PFSK-1 (cell line): ENCODE measurements at regions not wholly inside any gene's neighbourhood (a gene's known extent, or its start where the extent isn't known, plus 50 kb on each side); places are given as distances from the start of the nearest gene placed in this dataset.

Experiments
- FOXP2 ChIP-seq: optimal IDR thresholded peaks from 2 replicates; pipeline ENCODE3; 2011; ENCODE audit warnings: borderline replicate concordance, control low read depth, inconsistent platforms; ENCODE audit not compliant: insufficient read depth; ENCODE audit errors: extremely low read length, extremely low read depth
- POLR2AphosphoS5 ChIP-seq: IDR thresholded peaks from 2 replicates; pipeline ENCODE4 v1.6.1; 2012; ENCODE audit warnings: low read depth, mild to moderate bottlenecking, control low read depth, low read length, moderate library complexity
- SIN3A ChIP-seq: IDR thresholded peaks from 2 replicates; pipeline ENCODE4 v1.6.1; 2012; ENCODE audit warnings: mild to moderate bottlenecking, low read length, moderate library complexity, borderline replicate concordance; ENCODE audit not compliant: insufficient read depth
- TAF1 ChIP-seq: IDR thresholded peaks from 2 replicates; pipeline ENCODE4 v1.6.1; 2012; ENCODE audit warnings: low read length, control low read depth, borderline replicate concordance; ENCODE audit not compliant: insufficient read depth
- TF ChIP-seq, protein P1 (sequence below), 2 experiments: IDR thresholded peaks; 2 replicates each; pipeline versions ENCODE4 v1.6.1 to v1.8.0; 2011 to 2012; ENCODE audit warnings: low read depth in 2 of 2, low read length in 2 of 2, control low read depth in 1 of 2, inconsistent platforms in 1 of 2, mild to moderate bottlenecking in 1 of 2, moderate library complexity in 1 of 2; ENCODE audit not compliant: insufficient read depth in 1 of 2

DNA sequence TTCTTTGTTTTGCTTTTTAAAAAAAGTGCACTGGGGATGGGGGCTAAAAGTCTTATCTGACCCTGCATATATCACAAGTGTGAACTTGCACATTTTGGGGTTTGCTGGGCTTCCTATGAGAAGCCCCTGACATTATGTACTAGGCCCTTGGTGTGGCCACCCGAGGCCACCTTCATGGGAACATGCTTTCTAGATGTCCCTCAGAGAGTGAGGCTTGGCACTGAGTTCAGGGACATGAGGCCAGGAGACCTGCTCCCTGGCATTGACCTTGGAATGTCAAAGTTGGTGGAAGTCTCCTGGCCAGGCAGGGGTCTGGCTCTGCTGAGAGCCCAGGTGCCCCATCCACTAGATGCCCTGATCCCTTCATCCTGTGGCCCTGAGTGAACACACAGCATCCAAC is 536.2 kb downstream of the TCERG1L start:
- TF ChIP-seq, protein P1, sequence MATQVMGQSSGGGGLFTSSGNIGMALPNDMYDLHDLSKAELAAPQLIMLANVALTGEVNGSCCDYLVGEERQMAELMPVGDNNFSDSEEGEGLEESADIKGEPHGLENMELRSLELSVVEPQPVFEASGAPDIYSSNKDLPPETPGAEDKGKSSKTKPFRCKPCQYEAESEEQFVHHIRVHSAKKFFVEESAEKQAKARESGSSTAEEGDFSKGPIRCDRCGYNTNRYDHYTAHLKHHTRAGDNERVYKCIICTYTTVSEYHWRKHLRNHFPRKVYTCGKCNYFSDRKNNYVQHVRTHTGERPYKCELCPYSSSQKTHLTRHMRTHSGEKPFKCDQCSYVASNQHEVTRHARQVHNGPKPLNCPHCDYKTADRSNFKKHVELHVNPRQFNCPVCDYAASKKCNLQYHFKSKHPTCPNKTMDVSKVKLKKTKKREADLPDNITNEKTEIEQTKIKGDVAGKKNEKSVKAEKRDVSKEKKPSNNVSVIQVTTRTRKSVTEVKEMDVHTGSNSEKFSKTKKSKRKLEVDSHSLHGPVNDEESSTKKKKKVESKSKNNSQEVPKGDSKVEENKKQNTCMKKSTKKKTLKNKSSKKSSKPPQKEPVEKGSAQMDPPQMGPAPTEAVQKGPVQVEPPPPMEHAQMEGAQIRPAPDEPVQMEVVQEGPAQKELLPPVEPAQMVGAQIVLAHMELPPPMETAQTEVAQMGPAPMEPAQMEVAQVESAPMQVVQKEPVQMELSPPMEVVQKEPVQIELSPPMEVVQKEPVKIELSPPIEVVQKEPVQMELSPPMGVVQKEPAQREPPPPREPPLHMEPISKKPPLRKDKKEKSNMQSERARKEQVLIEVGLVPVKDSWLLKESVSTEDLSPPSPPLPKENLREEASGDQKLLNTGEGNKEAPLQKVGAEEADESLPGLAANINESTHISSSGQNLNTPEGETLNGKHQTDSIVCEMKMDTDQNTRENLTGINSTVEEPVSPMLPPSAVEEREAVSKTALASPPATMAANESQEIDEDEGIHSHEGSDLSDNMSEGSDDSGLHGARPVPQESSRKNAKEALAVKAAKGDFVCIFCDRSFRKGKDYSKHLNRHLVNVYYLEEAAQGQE (IDR thresholded peaks at IDR 0.05; ENCODE audit: insufficient read depth in 1 of 2, low read depth in 2 of 2, low read length in 2 of 2), result no peak
- TF ChIP-seq FOXP2 (no peak), POLR2AphosphoS5 (no peak), SIN3A (no peak), TAF1 (no peak)

DNA sequence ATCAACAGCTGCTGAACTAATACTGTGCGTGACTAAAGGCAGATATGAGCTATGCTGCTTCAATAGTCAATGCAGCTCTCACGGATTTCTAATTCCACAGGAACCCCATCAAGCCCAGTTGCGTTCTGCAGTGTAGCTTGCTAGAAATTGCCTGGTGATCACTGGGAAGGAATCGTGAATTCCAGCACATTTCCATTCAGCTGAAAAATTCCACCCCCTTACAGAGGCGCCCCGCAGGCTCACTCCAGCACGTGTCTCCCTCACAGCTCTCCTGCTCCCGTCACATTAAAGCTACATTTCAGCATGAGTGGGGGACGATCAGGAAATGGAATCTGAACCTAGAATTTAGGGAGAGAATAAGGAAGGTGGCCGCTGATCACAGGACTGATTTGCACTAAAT is 534.8 kb downstream of the TCERG1L start:
- TF ChIP-seq FOXP2, result no peak
- no peak for TF ChIP-seq TAF1
- TF ChIP-seq POLR2AphosphoS5, result no peak
- TF ChIP-seq, protein P1 (IDR thresholded peaks at IDR 0.05; ENCODE audit: insufficient read depth in 1 of 2, low read depth in 2 of 2, low read length in 2 of 2), result no peak
- no peak for TF ChIP-seq SIN3A

DNA sequence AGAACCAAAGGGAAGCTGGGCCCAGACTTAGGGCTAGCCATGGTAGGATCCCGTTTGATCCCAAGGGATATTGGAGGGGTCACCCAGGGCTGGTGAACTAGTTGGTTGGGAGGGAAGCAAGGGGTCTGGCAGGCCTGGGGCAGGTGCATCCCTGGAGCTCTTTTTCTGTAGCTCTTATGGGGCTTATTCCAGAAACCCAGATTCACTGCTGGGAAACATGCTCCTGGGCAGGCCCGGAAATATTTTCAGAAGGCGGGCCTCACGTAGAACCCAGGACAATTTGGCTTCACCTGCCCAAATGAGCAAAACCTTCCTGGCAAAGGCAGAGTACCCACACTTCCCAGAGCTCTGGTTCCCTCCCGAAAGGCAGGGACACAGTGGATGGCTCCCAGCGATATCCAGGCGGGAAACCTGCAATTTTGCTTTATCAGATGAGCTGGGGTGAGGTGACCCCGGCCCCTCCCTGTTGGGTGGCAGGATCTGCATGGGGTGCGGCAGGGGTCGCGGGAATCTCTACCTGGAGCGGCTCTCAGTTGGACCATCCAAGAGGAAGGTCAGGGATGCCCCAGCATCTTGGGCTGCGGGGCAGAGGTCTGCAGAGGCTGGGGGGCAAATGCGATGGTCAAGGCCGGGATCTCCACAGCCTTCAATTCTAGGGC is 533.9 kb downstream of the TCERG1L start:
- TF ChIP-seq POLR2AphosphoS5 (no peak), FOXP2 (no peak), SIN3A (no peak), TAF1 (no peak)
- TF ChIP-seq, protein P1 (IDR thresholded peaks at IDR 0.05; ENCODE audit: insufficient read depth in 1 of 2, low read depth in 2 of 2, low read length in 2 of 2), result no peak

DNA sequence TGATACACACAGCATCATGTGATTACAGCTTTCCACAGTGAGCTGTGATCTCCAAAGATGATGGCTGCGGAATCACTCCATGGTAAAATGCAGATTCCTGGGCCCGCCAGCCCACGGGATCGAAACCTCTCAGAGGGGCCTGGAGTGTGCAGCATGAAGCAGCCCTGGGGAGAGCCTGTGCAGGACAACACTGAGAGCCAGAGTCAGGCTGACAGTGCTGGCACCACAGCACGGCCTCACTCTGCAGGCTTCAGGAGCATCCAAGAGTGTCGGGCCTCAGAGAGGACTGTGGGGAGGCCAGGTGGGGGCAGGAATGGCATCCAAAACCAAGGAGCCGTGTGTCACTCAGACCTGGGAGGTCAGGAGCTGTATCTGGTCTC is 533.4 kb downstream of the TCERG1L start:
- TF ChIP-seq POLR2AphosphoS5, result no peak
- TF ChIP-seq SIN3A, result no peak
- TF ChIP-seq, protein P1 (IDR thresholded peaks at IDR 0.05; ENCODE audit: insufficient read depth in 1 of 2, low read depth in 2 of 2, low read length in 2 of 2), result no peak
- TF ChIP-seq TAF1, result no peak
- no peak for TF ChIP-seq FOXP2
